K562 (cell line): ENCODE measurements at regions not wholly inside any gene's neighbourhood (a gene's known extent, or its start where the extent isn't known, plus 50 kb on each side); places are given as distances from the start of the nearest gene placed in this dataset.

Source experiments
- ATAC-seq: fragments of 200-7000 bp; cut with Tn5 transposase; 3 replicates; pipeline ENCODE4 v1.9.1; 2020; ENCODE audit warnings: moderate library complexity
- BruUV-seq: library from RNA; stranded (reverse); fragments of 400-500 nt; replicated peaks from 2 replicates; lab custom pipeline; 2021; lab: Mats Ljungman, UMichigan
- CTCF ChIA-PET: fragments of 300-600 bp; formaldehyde crosslinking; extraction: SDS; loops from one replicate; lab custom pipeline; 2021; ENCODE audit warnings: low intra/inter-chr PET ratio; lab: Yijun Ruan, JAX
- POLR2A ChIA-PET: fragments of 300-600, 350-650 bp; sonication (Branson Sonifier 250); formaldehyde crosslinking; extraction: SDS; loops from one replicate; lab custom pipeline; 2021; ENCODE audit warnings: antibody characterized with exemption, inconsistent platforms; lab: Yijun Ruan, JAX
- DNase-seq, 4 experiments: peaks; one replicate each; pipeline versions ENCODE4 v3.0.0 to v3.0.0-alpha.2; 2011 to 2018; ENCODE audit warnings: low spot score in 3 of 4, mixed read lengths in 3 of 4; ENCODE audit errors: extremely low read depth in 1 of 4
- FAIRE-seq: peaks from 2 replicates; lab custom pipeline; 2011; peaks lifted over from hg19 to GRCh38; lab: Jason Lieb, UNC
- H2AFZ ChIP-seq: 2 replicates; pipeline ENCODE4 v1.6.0; 2011; ENCODE audit warnings: low read depth, low read length, control low read depth, inconsistent platforms
- H3K27ac ChIP-seq: fragments of 200-600 bp; 3 replicates; pipeline ENCODE4 v1.8.0; 2011; ENCODE audit warnings: low read depth, mild to moderate bottlenecking, control low read depth, inconsistent platforms, low read length, moderate library complexity, mixed read lengths; ENCODE audit errors: extremely low read depth
- H3K27me3 ChIP-seq, 2 experiments: fragments of 300-600 bp in 1 of 2; 2 replicates in 1 of 2; 3 replicates in 1 of 2; pipeline versions ENCODE4 v1.6.0 to v1.8.0; 2011; ENCODE audit warnings: inconsistent platforms in 2 of 2, low read length in 2 of 2, mild to moderate bottlenecking in 1 of 2, mixed read lengths in 1 of 2, moderate library complexity in 1 of 2; ENCODE audit not compliant: control insufficient read depth in 2 of 2, insufficient read depth in 2 of 2
- H3K36me3 ChIP-seq: fragments of 300-600 bp; 3 replicates; pipeline ENCODE4 v1.8.0; 2011; ENCODE audit warnings: mild to moderate bottlenecking, low read length, inconsistent platforms; ENCODE audit not compliant: control insufficient read depth, insufficient read depth
- H3K4me1 ChIP-seq, 2 experiments: fragments of 200-600 bp in 1 of 2; replicated peaks in 1 of 2; 2 replicates in 1 of 2; 3 replicates in 1 of 2; pipeline versions ENCODE4 v1.5.1 to v1.8.0; 2011; ENCODE audit warnings: inconsistent platforms in 2 of 2, low read length in 2 of 2, mild to moderate bottlenecking in 1 of 2, mixed read lengths in 1 of 2, moderate library complexity in 1 of 2; ENCODE audit not compliant: control insufficient read depth in 2 of 2, insufficient read depth in 2 of 2
- H3K4me2 ChIP-seq: 2 replicates; pipeline ENCODE4 v1.6.1; 2011; ENCODE audit warnings: low read length, control low read depth, inconsistent platforms, mixed read lengths; ENCODE audit not compliant: insufficient read depth
- H3K4me3 ChIP-seq: fragments of 200-600 bp; sonication (generic), shearing (Covaris generic); 2 replicates; pipeline ENCODE4 v1.5.1; 2016; ENCODE audit warnings: control low read depth, inconsistent platforms
- H3K79me2 ChIP-seq: fragments of 200-600 bp; 3 replicates; pipeline ENCODE4 v1.8.0; 2011; ENCODE audit warnings: low read length, inconsistent platforms; ENCODE audit not compliant: control insufficient read depth, insufficient read depth
- H3K9ac ChIP-seq, 2 experiments: 2 replicates each; pipeline versions ENCODE4 v1.6.0 to v1.6.1; 2011; ENCODE audit warnings: low read depth in 2 of 2, low read length in 2 of 2, control low read depth in 1 of 2, inconsistent platforms in 1 of 2, mild to moderate bottlenecking in 1 of 2, mixed read lengths in 1 of 2; ENCODE audit not compliant: insufficient read depth in 1 of 2
- H3K9me1 ChIP-seq: one replicate; pipeline ENCODE4 v1.6.0; 2011; ENCODE audit warnings: inconsistent platforms, mild to moderate bottlenecking, low read length, moderate library complexity; ENCODE audit not compliant: control insufficient read depth, insufficient read depth
- H3K9me3 ChIP-seq: replicated peaks from 2 replicates; pipeline ENCODE4 v1.5.1; 2011; ENCODE audit warnings: low read depth, low read length, inconsistent platforms; ENCODE audit not compliant: control insufficient read depth, insufficient read depth
- H4K20me1 ChIP-seq: replicated peaks from 2 replicates; pipeline ENCODE4 v1.6.1; 2011; ENCODE audit warnings: low read length, inconsistent platforms, mixed read lengths; ENCODE audit not compliant: control insufficient read depth, insufficient read depth
- KLF10 ChIP-seq: fragments of 250-450 bp; sonication (Bioruptor Pico); IDR thresholded peaks from 2 replicates; pipeline ENCODE4 v1.6.1; 2021; ENCODE audit warnings: matching md5 sums
- PHB ChIP-seq: fragments of 250-450 bp; sonication (Bioruptor Pico); IDR thresholded peaks from 2 replicates; pipeline ENCODE4 v1.5.0; 2021
- SAFB2 ChIP-seq: fragments of 200-400 bp; formaldehyde crosslinking; IDR thresholded peaks from 2 replicates; pipeline ENCODE4 v1.6.1; 2018; ENCODE audit warnings: borderline replicate concordance, low read length, low read depth, moderate library complexity; ENCODE audit not compliant: severe bottlenecking
- SLC30A9 ChIP-seq: fragments of 250-450 bp; sonication (Bioruptor Pico); IDR thresholded peaks from 2 replicates; pipeline ENCODE4 v1.8.0; 2022; ENCODE audit warnings: mild to moderate bottlenecking, moderate library complexity
- ZC3H4 ChIP-seq: sonication (generic); formaldehyde crosslinking; IDR thresholded peaks from 2 replicates; pipeline ENCODE4 v1.9.0; 2021; ENCODE audit warnings: missing genetic modification reagents, borderline replicate concordance
- ZNF384 ChIP-seq: IDR thresholded peaks from 2 replicates; pipeline ENCODE4 v1.6.1; 2012; ENCODE audit warnings: low read depth, low read length, improper control_type of control experiment
- ZZZ3 ChIP-seq: fragments of 450-650 bp; IDR thresholded peaks from 2 replicates; pipeline ENCODE4 v1.6.1; 2016; ENCODE audit warnings: antibody characterized with exemption, mild to moderate bottlenecking, moderate library complexity
- WGBS: fragments of 100-300 bp; shearing (Covaris generic); methylation state at CpG from one replicate; pipeline ENCODE4 v1.1.6; 2016; ENCODE audit warnings: low coverage, mixed read lengths; ENCODE audit not compliant: insufficient coverage; ENCODE audit errors: missing lambda C conversion rate; 5-methylcytosine and 5-hydroxymethylcytosine counted together
- in situ Hi-C: fragments of 300-500 bp; cut with MboI; formaldehyde crosslinking; loops from 4 replicates; pipeline ENCODE4 v1.15.0; 2018; ENCODE audit warnings: inconsistent platforms, mixed read lengths
- intact Hi-C: fragments of 100-400 bp; cut with micrococcal nuclease; formaldehyde crosslinking; loops from 2 replicates; pipeline ENCODE4 v1.14.2; 2022
- TF ChIP-seq, protein P1 (sequence below): sonication (generic); formaldehyde crosslinking; IDR thresholded peaks from 2 replicates; pipeline ENCODE4 v1.4.0; 2020; ENCODE audit warnings: mild to moderate bottlenecking, missing genetic modification reagents

DNA sequence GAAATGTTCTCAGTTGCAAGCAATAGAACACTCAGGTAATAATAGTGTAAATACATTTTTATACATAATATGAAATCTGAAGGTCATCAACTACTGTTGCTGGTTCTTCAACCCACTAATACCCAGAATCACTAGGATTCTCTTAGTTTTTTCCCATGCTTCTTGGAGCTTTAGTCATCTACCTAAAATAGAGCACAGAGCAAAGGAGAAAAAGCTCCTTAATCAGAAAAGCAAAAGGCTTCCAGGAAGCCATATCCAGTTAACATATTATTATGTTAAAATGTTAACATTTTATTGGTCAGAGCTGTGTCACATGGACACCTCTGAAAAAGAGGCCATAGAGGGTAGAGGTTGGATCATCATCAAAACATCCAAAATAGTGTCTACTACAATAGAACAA lies 57.0 kb downstream of the CCER1 start:
- POLR2A ChIA-PET, result no interaction called here
- Histone ChIP-seq H3K36me3 (no peaks in the 10 kb centered on the region), H3K27ac (no peak overlapping the region), H3K4me1 (no peaks in the 10 kb centered on the region), H3K27me3 (no peaks in the 10 kb centered on the region), H3K9me1 (no peaks in the 10 kb centered on the region), H3K4me2 (no peak overlapping the region), H3K4me3 (no peak overlapping the region), H3K9ac (no peak overlapping the region), H4K20me1 (no peaks in the 10 kb centered on the region), H2AFZ (no peak overlapping the region), H3K79me2 (no peaks in the 10 kb centered on the region), H3K9me3 (no peaks in the 10 kb centered on the region)
- DNase-seq (no peak), FAIRE-seq (no peak), ATAC-seq (no peak)
- TF ChIP-seq KLF10 (no peak), SAFB2 (no peak), ZNF384 (no peak)
- in situ Hi-C loops, result no loop called here
- CTCF ChIA-PET, result no interaction called here
- intact Hi-C loops, result no loop called here
- BruUV-seq, result no TSS peak

DNA sequence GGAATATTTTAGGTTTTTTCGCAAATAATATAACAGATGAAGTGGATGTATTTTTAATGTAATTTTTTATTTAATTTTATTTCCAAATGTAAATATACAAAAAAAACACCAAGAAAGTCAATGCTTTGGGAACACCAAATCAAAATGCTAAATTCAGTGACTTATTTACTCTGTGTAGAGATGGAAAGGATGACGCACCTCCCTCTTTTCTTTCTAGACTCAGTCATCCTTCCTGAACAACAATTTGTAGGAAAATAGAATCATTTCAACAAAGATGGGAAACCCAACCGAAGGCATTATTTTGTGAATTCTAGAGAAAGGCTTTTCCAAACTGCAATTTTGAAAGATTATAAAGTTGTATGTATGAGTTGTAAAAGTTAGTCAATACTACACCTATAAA lies 57.7 kb downstream of the CCER1 start:
- H3K79me2 ChIP-seq, result no peaks in the 10 kb centered on the region
- ChIA-PET POLR2A (no interaction called here), CTCF (no interaction called here)
- WGBS, result 2% methylated on average over 3 of the region's 3 CpGs
- H3K27me3 ChIP-seq, result no peaks in the 10 kb centered on the region
- no peak overlapping the region for H3K4me3 ChIP-seq
- H3K4me1 ChIP-seq, result no peaks in the 10 kb centered on the region
- H2AFZ ChIP-seq, result no peak overlapping the region
- H3K9me3 ChIP-seq, result no peaks in the 10 kb centered on the region
- ATAC-seq (no peak), DNase-seq (no peak), FAIRE-seq (no peak)
- BruUV-seq, result no TSS peak
- H3K9me1 ChIP-seq, result no peaks in the 10 kb centered on the region
- intact Hi-C loops, result no loop called here
- no peak overlapping the region for H3K9ac ChIP-seq
- TF ChIP-seq, protein P1, sequence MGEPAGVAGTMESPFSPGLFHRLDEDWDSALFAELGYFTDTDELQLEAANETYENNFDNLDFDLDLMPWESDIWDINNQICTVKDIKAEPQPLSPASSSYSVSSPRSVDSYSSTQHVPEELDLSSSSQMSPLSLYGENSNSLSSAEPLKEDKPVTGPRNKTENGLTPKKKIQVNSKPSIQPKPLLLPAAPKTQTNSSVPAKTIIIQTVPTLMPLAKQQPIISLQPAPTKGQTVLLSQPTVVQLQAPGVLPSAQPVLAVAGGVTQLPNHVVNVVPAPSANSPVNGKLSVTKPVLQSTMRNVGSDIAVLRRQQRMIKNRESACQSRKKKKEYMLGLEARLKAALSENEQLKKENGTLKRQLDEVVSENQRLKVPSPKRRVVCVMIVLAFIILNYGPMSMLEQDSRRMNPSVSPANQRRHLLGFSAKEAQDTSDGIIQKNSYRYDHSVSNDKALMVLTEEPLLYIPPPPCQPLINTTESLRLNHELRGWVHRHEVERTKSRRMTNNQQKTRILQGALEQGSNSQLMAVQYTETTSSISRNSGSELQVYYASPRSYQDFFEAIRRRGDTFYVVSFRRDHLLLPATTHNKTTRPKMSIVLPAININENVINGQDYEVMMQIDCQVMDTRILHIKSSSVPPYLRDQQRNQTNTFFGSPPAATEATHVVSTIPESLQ (CRISPR knock-in tag), result no peak
- TF ChIP-seq ZZZ3 (no peak), PHB (CRISPR knock-in tag) (no peak), ZC3H4 (CRISPR knock-in tag) (no peak), SLC30A9 (no peak)
- H3K4me2 ChIP-seq, result no peak overlapping the region
- H3K27ac ChIP-seq, result no peak overlapping the region
- in situ Hi-C loops, result no loop called here
- no peaks in the 10 kb centered on the region for H3K36me3 ChIP-seq
- H4K20me1 ChIP-seq, result no peaks in the 10 kb centered on the region
